ENCODE measurements at regions not wholly inside any gene's neighbourhood (a gene's known extent, or its start where the extent isn't known, plus 50 kb on each side); places are given as distances from the start of the nearest gene placed in this dataset.

DNA sequence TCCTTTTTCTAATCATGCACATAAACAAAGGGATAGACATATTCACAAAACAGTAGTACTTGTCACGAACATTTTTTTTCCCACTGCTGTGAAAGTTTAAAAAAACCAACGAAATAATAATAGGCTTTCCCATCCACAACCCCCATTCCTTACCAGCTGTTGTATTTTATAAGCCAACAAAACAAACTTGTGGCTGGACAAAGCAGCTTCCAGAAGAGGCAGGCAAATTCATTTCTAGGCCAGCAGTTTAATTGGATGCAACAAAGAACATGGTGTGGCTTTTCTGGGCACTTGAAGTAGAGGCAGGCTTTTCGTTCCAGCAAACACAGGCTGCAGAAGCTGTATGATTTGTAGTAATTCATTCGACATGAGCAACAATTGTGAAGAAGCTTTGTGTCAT lies 56.0 kb upstream of the FAM20A start:
- ATAC-seq (ENCODE audit: insufficient number of reproducible peaks, low FRiP score, low read depth) (no peak), DNase-seq (ENCODE audit: low spot score) (no peak)
- Histone ChIP-seq H3K36me3 (no peaks in the 10 kb centered on the region), H3K27me3 (replicated peaks; ENCODE audit: insufficient read depth) (no peaks in the 10 kb centered on the region), H3K4me1 (ENCODE audit: control insufficient read depth in 1 of 2, low read depth in 2 of 2) (peaks cover 0 to 5% of the 10 kb centered on the region in 2 donors), H3K4me3 (no peak overlapping the region), H3K27ac (no peak overlapping the region), H3K9me3 (no peaks in the 10 kb centered on the region)
- TF ChIP-seq, protein P1, sequence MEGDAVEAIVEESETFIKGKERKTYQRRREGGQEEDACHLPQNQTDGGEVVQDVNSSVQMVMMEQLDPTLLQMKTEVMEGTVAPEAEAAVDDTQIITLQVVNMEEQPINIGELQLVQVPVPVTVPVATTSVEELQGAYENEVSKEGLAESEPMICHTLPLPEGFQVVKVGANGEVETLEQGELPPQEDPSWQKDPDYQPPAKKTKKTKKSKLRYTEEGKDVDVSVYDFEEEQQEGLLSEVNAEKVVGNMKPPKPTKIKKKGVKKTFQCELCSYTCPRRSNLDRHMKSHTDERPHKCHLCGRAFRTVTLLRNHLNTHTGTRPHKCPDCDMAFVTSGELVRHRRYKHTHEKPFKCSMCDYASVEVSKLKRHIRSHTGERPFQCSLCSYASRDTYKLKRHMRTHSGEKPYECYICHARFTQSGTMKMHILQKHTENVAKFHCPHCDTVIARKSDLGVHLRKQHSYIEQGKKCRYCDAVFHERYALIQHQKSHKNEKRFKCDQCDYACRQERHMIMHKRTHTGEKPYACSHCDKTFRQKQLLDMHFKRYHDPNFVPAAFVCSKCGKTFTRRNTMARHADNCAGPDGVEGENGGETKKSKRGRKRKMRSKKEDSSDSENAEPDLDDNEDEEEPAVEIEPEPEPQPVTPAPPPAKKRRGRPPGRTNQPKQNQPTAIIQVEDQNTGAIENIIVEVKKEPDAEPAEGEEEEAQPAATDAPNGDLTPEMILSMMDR (IDR thresholded peaks at IDR 0.05): no peak

DNA sequence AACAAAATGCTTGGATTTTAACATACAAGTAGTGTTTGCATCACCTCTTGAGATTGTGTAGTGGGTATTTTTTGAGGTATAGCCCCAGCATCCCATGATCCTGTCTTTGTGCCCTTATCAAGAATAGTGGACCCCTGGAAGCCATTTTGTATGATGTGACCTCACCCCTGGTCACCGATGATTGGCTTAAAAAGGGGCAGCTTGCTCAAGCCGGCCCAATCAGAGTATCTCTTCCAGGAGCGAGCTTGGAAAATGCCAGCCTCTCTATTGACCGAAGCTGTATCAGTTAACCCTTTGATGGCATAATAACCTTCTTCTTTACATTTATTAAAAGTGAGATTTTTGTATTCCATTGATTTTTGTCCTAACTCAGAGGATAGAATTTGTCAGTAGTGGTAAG lies 55.5 kb upstream of the FAM20A start:
- Histone ChIP-seq H3K4me3 (no peak overlapping the region), H3K36me3 (no peaks in the 10 kb centered on the region), H3K27me3 (replicated peaks; ENCODE audit: insufficient read depth) (no peaks in the 10 kb centered on the region), H3K27ac (no peak overlapping the region), H3K4me1 (ENCODE audit: control insufficient read depth in 1 of 2, low read depth in 2 of 2) (peaks cover 0 to 5% of the 10 kb centered on the region in 2 donors), H3K9me3 (no peaks in the 10 kb centered on the region)
- TF ChIP-seq, protein P1 (IDR thresholded peaks at IDR 0.05): no peak
- ATAC-seq (ENCODE audit: insufficient number of reproducible peaks, low FRiP score, low read depth) (no peak), DNase-seq (ENCODE audit: low spot score) (no peak)

Data from thoracic aorta (tissue), 2 donors.